MM.1S (cell line): ENCODE measurements at regions not wholly inside any gene's neighbourhood (a gene's known extent, or its start where the extent isn't known, plus 50 kb on each side); places are given as distances from the start of the nearest gene placed in this dataset.

Experiments used
- DNase-seq: peaks from one replicate; pipeline ENCODE4 v3.0.0-alpha.2; 2015
- H2AFZ ChIP-seq: fragments of 300-600 bp; sonication (generic); 2 replicates; pipeline ENCODE4 v1.6.0; 2016; ENCODE audit warnings: antibody characterized with exemption, low read length
- H3F3A ChIP-seq: fragments of 300-600 bp; sonication (generic); 2 replicates; pipeline ENCODE4 v1.6.1; 2016; ENCODE audit warnings: mild to moderate bottlenecking, antibody characterized with exemption, low read length, moderate library complexity, mixed read lengths; ENCODE audit not compliant: insufficient read depth
- H3K27ac ChIP-seq: fragments of 300-600 bp; sonication (generic); 2 replicates; pipeline ENCODE4 v1.5.1; 2016; ENCODE audit warnings: mild to moderate bottlenecking, low read length
- H3K27me3 ChIP-seq: fragments of 300-600 bp; sonication (generic); replicated peaks from 2 replicates; pipeline ENCODE4 v1.6.0; 2016; ENCODE audit warnings: low read length; ENCODE audit not compliant: insufficient read depth
- H3K36me3 ChIP-seq: fragments of 300-600 bp; sonication (generic); replicated peaks from 2 replicates; pipeline ENCODE4 v1.6.1; 2016; ENCODE audit warnings: mild to moderate bottlenecking, low read length, mixed read lengths; ENCODE audit not compliant: insufficient read depth
- H3K4me1 ChIP-seq: fragments of 300-600 bp; sonication (generic); 2 replicates; pipeline ENCODE4 v1.6.1; 2016; ENCODE audit warnings: low read length, mixed read lengths
- H3K4me2 ChIP-seq: fragments of 300-600 bp; sonication (generic); 2 replicates; pipeline ENCODE4 v1.6.0; 2016; ENCODE audit warnings: low read depth, low read length
- H3K4me3 ChIP-seq: fragments of 300-600 bp; sonication (generic); 2 replicates; pipeline ENCODE4 v1.5.1; 2016; ENCODE audit warnings: low read length, mixed read lengths
- H3K79me2 ChIP-seq: fragments of 300-600 bp; sonication (generic); 2 replicates; pipeline ENCODE4 v1.6.1; 2016; ENCODE audit warnings: mixed run types, low read length, mixed read lengths
- H3K9ac ChIP-seq: fragments of 300-600 bp; sonication (generic); 2 replicates; pipeline ENCODE4 v1.6.1; 2016; ENCODE audit warnings: low read length, mixed read lengths
- H3K9me2 ChIP-seq: fragments of 300-600 bp; sonication (generic); replicated peaks from 2 replicates; pipeline ENCODE4 v1.6.1; 2016; ENCODE audit warnings: mild to moderate bottlenecking, low read length, mixed read lengths; ENCODE audit not compliant: insufficient read depth
- H3K9me3 ChIP-seq: fragments of 300-600 bp; sonication (generic); replicated peaks from 2 replicates; pipeline ENCODE4 v1.6.1; 2016; ENCODE audit warnings: mild to moderate bottlenecking, low read length, mixed read lengths; ENCODE audit not compliant: insufficient read depth
- H4K20me1 ChIP-seq: fragments of 300-600 bp; sonication (generic); 2 replicates; pipeline ENCODE4 v1.6.1; 2016; ENCODE audit warnings: mild to moderate bottlenecking, low read length, moderate library complexity, mixed read lengths; ENCODE audit not compliant: insufficient read depth
- CTCF ChIP-seq: fragments of 300-600 bp; sonication (generic); IDR thresholded peaks from 2 replicates; pipeline ENCODE4 v1.5.1; 2016; ENCODE audit warnings: antibody characterized with exemption, low read length, mixed read lengths
- EZH2 ChIP-seq: fragments of 300-600 bp; sonication (generic); optimal IDR thresholded peaks from 2 replicates; pipeline ENCODE3; 2017; ENCODE audit warnings: low read depth, mild to moderate bottlenecking, antibody characterized with exemption, low read length, mixed read lengths
- EZH2phosphoT487 ChIP-seq: fragments of 300-600 bp; sonication (generic); IDR thresholded peaks from 2 replicates; pipeline ENCODE4 v1.6.1; 2018; ENCODE audit warnings: antibody characterized with exemption, low read length

GRCh38 chr12:116461060-116461459 lies 98.1 kb upstream of the MAP1LC3B2 start:
- Histone ChIP-seq H4K20me1 (no peaks in the 10 kb centered on the region), H3K79me2 (no peaks in the 10 kb centered on the region), H2AFZ (no peak overlapping the region), H3K27ac (no peak overlapping the region), H3K27me3 (no peaks in the 10 kb centered on the region), H3F3A (no peaks in the 10 kb centered on the region), H3K9me3 (no peaks in the 10 kb centered on the region), H3K9me2 (no peaks in the 10 kb centered on the region), H3K9ac (no peak overlapping the region), H3K36me3 (no peaks in the 10 kb centered on the region), H3K4me2 (no peak overlapping the region), H3K4me1 (no peaks in the 10 kb centered on the region), H3K4me3 (no peak overlapping the region)
- no peak for TF ChIP-seq CTCF
- TF ChIP-seq EZH2phosphoT487, result no peak
- TF ChIP-seq EZH2, result no peak
- no peak for DNase-seq

GRCh38 chr12:116463366-116463765 lies 95.8 kb upstream of the MAP1LC3B2 start:
- H3K27me3 ChIP-seq, result no peaks in the 10 kb centered on the region
- H3K27ac ChIP-seq, result no peak overlapping the region
- H3K36me3 ChIP-seq, result no peaks in the 10 kb centered on the region
- no peaks in the 10 kb centered on the region for H3K9me3 ChIP-seq
- H3K4me2 ChIP-seq, result no peak overlapping the region
- no peak overlapping the region for H3K9ac ChIP-seq
- TF ChIP-seq EZH2phosphoT487, result no peak
- no peak for TF ChIP-seq CTCF
- no peak for TF ChIP-seq EZH2
- no peaks in the 10 kb centered on the region for H3K9me2 ChIP-seq
- no peak overlapping the region for H3K4me3 ChIP-seq
- no peaks in the 10 kb centered on the region for H4K20me1 ChIP-seq
- no peak for DNase-seq
- no peaks in the 10 kb centered on the region for H3K4me1 ChIP-seq
- no peaks in the 10 kb centered on the region for H3K79me2 ChIP-seq
- no peak overlapping the region for H2AFZ ChIP-seq
- no peaks in the 10 kb centered on the region for H3F3A ChIP-seq

- H3K27ac ChIP-seq, result no peak overlapping the region
- H3K4me2 ChIP-seq, result no peak overlapping the region
- H3F3A ChIP-seq, result no peaks in the 10 kb centered on the region
- H4K20me1 ChIP-seq, result no peaks in the 10 kb centered on the region
- no peak for DNase-seq
- H3K36me3 ChIP-seq, result no peaks in the 10 kb centered on the region
- H3K4me3 ChIP-seq, result no peak overlapping the region
- no peaks in the 10 kb centered on the region for H3K9me2 ChIP-seq
- H3K9me3 ChIP-seq, result no peaks in the 10 kb centered on the region
- H3K4me1 ChIP-seq, result no peaks in the 10 kb centered on the region
- no peak overlapping the region for H3K9ac ChIP-seq
- H2AFZ ChIP-seq, result no peak overlapping the region
- H3K27me3 ChIP-seq, result no peaks in the 10 kb centered on the region
- H3K79me2 ChIP-seq, result no peaks in the 10 kb centered on the region
- TF ChIP-seq EZH2phosphoT487 (no peak), CTCF (no peak), EZH2 (no peak)
These were observed 93.8 kb upstream of the MAP1LC3B2 start for GRCh38 chr12:116465407-116465806.
